ENCODE measurements at regions not wholly inside any gene's neighbourhood (a gene's known extent, or its start where the extent isn't known, plus 50 kb on each side); places are given as distances from the start of the nearest gene placed in this dataset.
A peak's percentile ranks its signal among the peaks of the same experiment; 100 is the strongest.

- ATAC-seq (peak in 1 of 4 donors; percentile 0), DNase-seq (no peak)
- Histone ChIP-seq H3K36me3 (no peaks in the 10 kb centered on the region), H3K4me1 (peaks cover 0 to 60% (median 24%) of the 10 kb centered on the region in 4 donors), H3K9me3 (no peaks in the 10 kb centered on the region), H3K27ac (peak overlapping the region in 2 of 3 donors; percentile 96 to 100), H3K27me3 (no peaks in the 10 kb centered on the region), H3K4me3 (peak overlapping the region in 2 of 3 donors; percentile 45 to 52)
- intact Hi-C loops (cut with DNase I): loop anchor here in 1 of 2 donors (10.0 kb wide), 1 partner anchor 127 kb away; no protein-coding TSS in a partner anchor
- 48% methylated on average over 6 of the region's 7 CpGs for WGBS (ENCODE audit: insufficient coverage, low coverage, low lambda C conversion rate, missing lambda C conversion rate)
- TF ChIP-seq POLR2A (IDR thresholded peaks at IDR 0.05): no peak
- TF ChIP-seq, protein P1, sequence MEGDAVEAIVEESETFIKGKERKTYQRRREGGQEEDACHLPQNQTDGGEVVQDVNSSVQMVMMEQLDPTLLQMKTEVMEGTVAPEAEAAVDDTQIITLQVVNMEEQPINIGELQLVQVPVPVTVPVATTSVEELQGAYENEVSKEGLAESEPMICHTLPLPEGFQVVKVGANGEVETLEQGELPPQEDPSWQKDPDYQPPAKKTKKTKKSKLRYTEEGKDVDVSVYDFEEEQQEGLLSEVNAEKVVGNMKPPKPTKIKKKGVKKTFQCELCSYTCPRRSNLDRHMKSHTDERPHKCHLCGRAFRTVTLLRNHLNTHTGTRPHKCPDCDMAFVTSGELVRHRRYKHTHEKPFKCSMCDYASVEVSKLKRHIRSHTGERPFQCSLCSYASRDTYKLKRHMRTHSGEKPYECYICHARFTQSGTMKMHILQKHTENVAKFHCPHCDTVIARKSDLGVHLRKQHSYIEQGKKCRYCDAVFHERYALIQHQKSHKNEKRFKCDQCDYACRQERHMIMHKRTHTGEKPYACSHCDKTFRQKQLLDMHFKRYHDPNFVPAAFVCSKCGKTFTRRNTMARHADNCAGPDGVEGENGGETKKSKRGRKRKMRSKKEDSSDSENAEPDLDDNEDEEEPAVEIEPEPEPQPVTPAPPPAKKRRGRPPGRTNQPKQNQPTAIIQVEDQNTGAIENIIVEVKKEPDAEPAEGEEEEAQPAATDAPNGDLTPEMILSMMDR (IDR thresholded peaks at IDR 0.05): no peak
These were observed 318.3 kb downstream of the FOXO1 start for GRCh38 chr13:40348096-40348679.

DNA sequence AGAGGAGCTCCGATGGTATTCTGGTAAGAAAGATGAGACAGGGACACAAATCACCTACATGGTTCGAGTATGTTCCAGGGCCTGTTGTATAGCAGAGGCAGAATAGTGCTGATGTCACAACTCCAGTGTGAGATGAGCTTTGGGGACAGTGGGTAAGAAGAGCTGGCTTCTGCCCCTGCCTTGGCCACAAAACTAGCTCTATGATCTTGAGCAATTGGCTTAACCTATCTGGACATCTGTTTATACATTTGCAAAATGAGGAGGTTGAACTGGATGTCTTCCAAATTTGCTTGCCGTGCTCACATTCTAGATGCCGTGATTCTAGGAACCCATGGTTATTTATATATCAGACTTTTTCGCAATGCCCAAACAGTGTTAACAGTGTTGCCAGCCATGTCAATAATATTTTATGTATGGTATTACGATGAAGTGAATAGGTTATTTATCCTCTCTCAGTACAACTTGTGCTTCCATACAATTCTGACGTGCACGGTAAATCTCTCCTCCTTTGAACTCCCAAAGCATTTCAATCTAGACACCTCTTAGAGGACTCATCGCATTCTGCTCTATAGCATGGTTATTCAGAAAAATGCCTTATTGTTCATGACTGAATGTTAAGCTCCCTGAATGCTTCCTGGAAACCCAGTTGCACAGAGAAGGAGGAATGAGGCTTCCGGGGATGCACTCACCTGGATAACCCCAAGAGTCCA, 316.0 kb downstream of the FOXO1 start:
- H3K36me3 ChIP-seq: no peaks in the 10 kb centered on the region
- WGBS (ENCODE audit: insufficient coverage, low coverage, low lambda C conversion rate, missing lambda C conversion rate): 47% methylated on average over 10 of the region's 10 CpGs
- peaks cover 0 to 41% (median 19%) of the 10 kb centered on the region in 4 donors for H3K4me1 ChIP-seq
- peak overlapping the region in 2 of 3 donors; percentile 96 to 100 for H3K27ac ChIP-seq
- TF ChIP-seq POLR2A (IDR thresholded peaks at IDR 0.05): peak; percentile 14
- TF ChIP-seq, protein P1 (IDR thresholded peaks at IDR 0.05): no peak
- H3K9me3 ChIP-seq: no peaks in the 10 kb centered on the region
- DNase-seq: peak in 1 of 3 donors; percentile 73
- intact Hi-C loops (cut with DNase I): no loop called here
- peak overlapping the region in 2 of 3 donors; percentile 45 to 52 for H3K4me3 ChIP-seq
- ATAC-seq: peak; percentile 42 to 72 (median 54)
- no peaks in the 10 kb centered on the region for H3K27me3 ChIP-seq

DNA sequence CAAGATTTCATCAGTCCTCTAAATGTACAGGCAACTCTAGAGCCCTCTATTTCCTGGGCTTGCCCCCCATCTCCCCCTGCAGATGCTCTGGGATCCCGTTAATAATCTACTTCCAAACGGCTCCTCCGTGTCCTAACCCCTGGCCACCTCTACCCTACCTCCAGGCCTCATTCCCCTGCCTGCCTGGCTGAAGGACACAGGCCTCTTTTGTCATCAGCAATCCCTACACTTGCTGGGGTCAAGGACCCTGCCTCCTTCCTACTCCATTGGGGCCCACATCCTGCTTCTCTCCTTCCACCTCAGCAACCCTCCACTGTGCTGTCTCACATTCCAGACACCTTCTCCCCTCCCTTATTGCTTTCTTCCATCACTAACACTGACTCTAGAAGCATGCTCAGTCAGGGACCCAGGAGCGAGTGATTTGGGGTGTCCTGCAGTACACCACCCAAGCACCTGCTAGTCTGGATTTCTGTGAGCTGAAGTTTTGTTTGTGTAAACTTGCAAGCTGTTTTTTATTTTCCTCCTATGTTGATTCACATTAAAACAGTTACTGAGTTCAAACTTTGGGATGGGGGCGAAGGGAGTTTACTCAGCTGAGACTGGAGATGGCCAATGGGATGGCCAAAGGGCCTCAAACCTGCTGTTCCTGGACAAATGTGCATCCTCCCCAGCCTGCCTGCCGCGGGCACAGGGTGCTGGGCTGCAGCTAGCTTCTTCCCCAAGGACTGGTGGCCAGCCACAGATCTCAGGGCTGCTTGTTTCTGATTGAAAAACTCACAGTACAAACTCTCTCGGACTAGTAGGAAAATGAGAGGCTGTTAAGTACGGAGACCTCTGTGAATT, 314.7 kb downstream of the FOXO1 start:
- no peaks in the 10 kb centered on the region for H3K36me3 ChIP-seq
- H3K4me3 ChIP-seq: no peak overlapping the region
- peak overlapping the region in 2 of 3 donors; percentile 83 to 100 for H3K27ac ChIP-seq
- DNase-seq (no peak), ATAC-seq (no peak)
- intact Hi-C loops (cut with DNase I): no loop called here
- no peaks in the 10 kb centered on the region for H3K27me3 ChIP-seq
- peaks cover 0 to 30% (median 13%) of the 10 kb centered on the region in 4 donors for H3K4me1 ChIP-seq
- H3K9me3 ChIP-seq: no peaks in the 10 kb centered on the region
- TF ChIP-seq, protein P1 (IDR thresholded peaks at IDR 0.05): no peak
- TF ChIP-seq POLR2A (IDR thresholded peaks at IDR 0.05): no peak
- 70% methylated on average over 8 of the region's 9 CpGs for WGBS (ENCODE audit: insufficient coverage, low coverage, low lambda C conversion rate, missing lambda C conversion rate)

DNA sequence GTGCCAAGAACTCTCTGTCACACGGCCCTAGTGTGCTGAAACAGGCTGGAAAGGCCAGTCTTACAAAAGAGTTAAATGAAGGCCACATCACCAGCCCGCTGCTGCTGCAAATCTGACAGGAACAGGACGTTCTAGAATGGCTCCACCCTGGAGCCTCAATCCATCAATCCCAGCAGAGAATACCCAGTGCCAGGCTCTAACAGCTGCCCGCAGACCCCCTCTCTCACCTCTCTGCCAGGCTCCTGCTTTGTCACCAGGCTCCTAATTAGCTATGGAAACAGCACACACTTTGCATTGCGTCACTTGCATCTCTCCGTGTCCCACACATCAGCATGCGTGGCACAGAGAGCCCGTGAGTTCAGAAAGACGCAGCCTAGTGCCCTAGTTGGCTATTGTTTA, 314.1 kb downstream of the FOXO1 start:
- H3K9me3 ChIP-seq: no peaks in the 10 kb centered on the region
- peaks cover 0 to 28% (median 11%) of the 10 kb centered on the region in 4 donors for H3K4me1 ChIP-seq
- no peaks in the 10 kb centered on the region for H3K27me3 ChIP-seq
- ATAC-seq (peak; percentile 33 to 78 (median 61)), DNase-seq (peak in 2 of 3 donors; percentile 71 to 73)
- H3K4me3 ChIP-seq: no peak overlapping the region
- TF ChIP-seq POLR2A (IDR thresholded peaks at IDR 0.05): no peak
- TF ChIP-seq, protein P1 (IDR thresholded peaks at IDR 0.05): no peak
- peak overlapping the region in 2 of 3 donors; percentile 83 to 100 for H3K27ac ChIP-seq
- WGBS (ENCODE audit: insufficient coverage, low coverage, low lambda C conversion rate, missing lambda C conversion rate): 25% methylated on average over 6 of the region's 9 CpGs
- H3K36me3 ChIP-seq: no peaks in the 10 kb centered on the region
- intact Hi-C loops (cut with DNase I): no loop called here

All from right lobe of liver (tissue), 6 donors.